ENCODE measurements at regions not wholly inside any gene's neighbourhood (a gene's known extent, or its start where the extent isn't known, plus 50 kb on each side); places are given as distances from the start of the nearest gene placed in this dataset.

DNA sequence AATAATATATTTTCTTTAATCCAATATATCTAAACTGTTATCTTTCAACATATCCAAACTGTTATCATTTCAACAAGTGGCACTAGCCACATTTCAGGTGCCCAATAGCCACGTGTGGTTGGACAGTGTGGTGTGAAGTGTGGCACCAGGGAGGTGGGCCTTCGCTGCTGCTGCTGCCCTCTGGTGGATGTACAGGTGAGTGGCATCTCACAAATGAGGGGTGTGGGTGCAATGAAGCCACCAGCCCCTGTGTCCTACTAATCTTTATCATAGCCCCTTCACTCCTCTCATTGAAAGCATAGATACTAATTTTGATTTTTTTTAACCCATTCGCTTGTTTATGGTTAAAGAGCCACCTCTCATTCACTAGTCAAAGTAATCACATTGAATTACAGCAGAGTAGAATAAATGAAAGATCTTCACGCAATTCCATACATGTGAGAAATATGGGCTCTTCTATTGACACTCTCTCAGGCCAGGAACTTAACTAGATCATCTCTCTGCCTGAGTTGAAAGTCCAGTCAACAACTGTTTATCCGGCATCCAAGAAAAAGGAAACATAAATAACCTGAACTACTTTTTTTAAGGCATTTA lies 499.2 kb downstream of the OMA1 start:
- no peaks in the 10 kb centered on the region for H3K9me3 ChIP-seq (replicated peaks)
- DNase-seq (ENCODE audit: low read depth in 1 of 2, low spot score in 2 of 2): no peak
- H3K27me3 ChIP-seq (replicated peaks): no peaks in the 10 kb centered on the region

DNA sequence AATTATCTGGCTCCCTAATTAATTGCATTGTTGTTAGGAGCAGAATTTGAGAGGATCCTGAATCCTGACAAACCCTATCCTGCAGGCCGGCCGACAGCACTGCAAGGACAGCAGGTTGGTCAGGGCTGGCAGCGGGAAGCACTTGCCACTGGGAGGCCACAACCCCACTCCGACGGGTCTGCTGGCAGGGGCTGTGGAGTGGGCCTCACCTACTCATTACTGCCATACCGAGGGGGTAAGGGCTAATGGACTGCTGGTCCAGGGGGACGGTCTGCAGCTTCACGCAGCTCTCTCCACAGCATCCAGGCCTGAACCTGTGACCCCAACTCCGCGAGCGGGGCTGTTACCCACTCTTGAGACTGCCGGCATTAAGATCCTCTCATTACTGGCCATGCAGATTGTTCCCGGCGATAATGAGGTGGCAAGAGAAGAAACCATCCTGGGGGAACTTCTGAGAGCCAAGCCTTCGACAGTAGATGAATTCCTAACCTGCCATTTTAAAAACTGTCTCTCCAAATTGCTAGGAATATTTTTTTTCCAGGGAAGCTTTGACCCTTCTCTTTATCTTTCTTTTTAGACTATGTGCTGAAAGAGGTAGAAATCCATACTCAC lies 501.3 kb downstream of the OMA1 start:
- Histone ChIP-seq H3K27ac (no peak overlapping the region), H3K4me3 (no peak overlapping the region), H3K27me3 (replicated peaks) (no peaks in the 10 kb centered on the region), H3K4me1 (replicated peaks) (no peaks in the 10 kb centered on the region), H3K9me3 (replicated peaks) (no peaks in the 10 kb centered on the region), H3K36me3 (no peaks in the 10 kb centered on the region)
- no peak for DNase-seq (ENCODE audit: low read depth in 1 of 2, low spot score in 2 of 2)

More for the DNA sequence above, 499.2 kb downstream of the OMA1 start:
- H3K4me1 ChIP-seq (replicated peaks): no peaks in the 10 kb centered on the region
- H3K4me3 ChIP-seq: no peak overlapping the region
- H3K36me3 ChIP-seq: no peaks in the 10 kb centered on the region
- H3K27ac ChIP-seq: no peak overlapping the region

DNA sequence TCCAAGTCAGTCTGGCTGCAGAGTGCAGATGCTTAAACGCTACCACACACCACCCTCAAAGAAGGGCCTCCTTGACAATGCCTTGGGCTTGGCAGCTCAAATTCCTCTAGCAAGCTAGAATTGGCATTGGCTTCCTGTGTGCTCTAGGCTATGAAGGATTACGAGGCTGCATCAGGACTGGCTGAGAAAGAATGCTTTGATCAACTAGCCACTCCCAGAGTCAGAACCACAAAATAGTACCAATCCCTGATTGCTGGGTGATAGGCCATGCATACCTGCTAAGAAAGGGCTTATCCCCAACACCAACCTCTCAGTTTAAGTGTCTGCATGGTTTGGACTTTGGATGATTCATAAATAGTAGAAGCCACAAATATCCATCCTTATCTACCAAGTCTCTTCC lies 504.9 kb downstream of the OMA1 start:
- DNase-seq (ENCODE audit: low read depth in 1 of 2, low spot score in 2 of 2): no peak
- Histone ChIP-seq H3K4me1 (replicated peaks) (no peaks in the 10 kb centered on the region), H3K9me3 (replicated peaks) (no peaks in the 10 kb centered on the region), H3K27ac (no peak overlapping the region), H3K4me3 (no peak overlapping the region), H3K36me3 (no peaks in the 10 kb centered on the region), H3K27me3 (replicated peaks) (no peaks in the 10 kb centered on the region)

DNA sequence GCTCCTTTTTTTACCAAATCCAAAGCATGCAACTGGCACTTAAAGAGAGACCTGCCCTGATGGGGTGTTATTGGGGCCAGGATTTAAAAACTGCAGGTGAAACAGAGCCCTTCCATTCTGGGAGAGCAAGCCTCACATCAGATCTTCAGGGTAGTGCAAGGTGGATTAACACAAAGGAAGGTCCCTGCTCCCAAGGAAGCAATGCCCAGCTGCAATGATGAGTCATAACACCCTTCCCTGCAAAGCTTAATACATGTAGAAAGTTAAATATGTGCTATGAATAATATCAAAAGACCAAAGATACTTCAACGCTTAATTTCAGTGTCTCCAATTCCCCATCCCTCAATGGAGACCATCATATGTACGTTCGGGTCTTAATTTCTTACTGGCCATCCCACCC lies 508.0 kb downstream of the OMA1 start:
- Histone ChIP-seq H3K4me3 (no peak overlapping the region), H3K36me3 (no peaks in the 10 kb centered on the region), H3K9me3 (replicated peaks) (no peaks in the 10 kb centered on the region), H3K4me1 (replicated peaks) (no peaks in the 10 kb centered on the region), H3K27me3 (replicated peaks) (no peaks in the 10 kb centered on the region), H3K27ac (no peak overlapping the region)
- no peak for DNase-seq (ENCODE audit: low read depth in 1 of 2, low spot score in 2 of 2)

DNA sequence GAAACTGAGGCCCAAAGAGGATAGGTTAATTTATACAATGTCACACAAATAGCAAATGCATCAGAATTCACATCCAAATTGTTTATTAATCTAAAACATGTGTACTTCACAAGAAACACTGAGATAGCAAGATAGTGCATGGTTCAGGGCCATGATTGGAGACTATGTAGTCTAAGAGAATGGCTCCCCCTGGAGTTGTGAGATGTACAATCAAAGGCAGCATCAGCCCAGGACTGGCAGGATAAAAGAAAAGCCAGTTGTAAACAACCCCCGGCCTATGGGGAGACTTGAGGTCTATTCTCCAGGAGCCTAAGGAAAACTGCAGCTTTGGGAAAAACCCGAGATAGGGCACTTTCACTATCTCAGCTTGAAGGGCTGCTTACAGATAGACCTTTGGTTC lies 511.0 kb downstream of the OMA1 start:
- no peak overlapping the region for H3K4me3 ChIP-seq
- no peaks in the 10 kb centered on the region for H3K27me3 ChIP-seq (replicated peaks)
- H3K9me3 ChIP-seq (replicated peaks): no peaks in the 10 kb centered on the region
- H3K27ac ChIP-seq: no peak overlapping the region
- H3K36me3 ChIP-seq: no peaks in the 10 kb centered on the region
- no peaks in the 10 kb centered on the region for H3K4me1 ChIP-seq (replicated peaks)
- DNase-seq (ENCODE audit: low read depth in 1 of 2, low spot score in 2 of 2): no peak

DNA sequence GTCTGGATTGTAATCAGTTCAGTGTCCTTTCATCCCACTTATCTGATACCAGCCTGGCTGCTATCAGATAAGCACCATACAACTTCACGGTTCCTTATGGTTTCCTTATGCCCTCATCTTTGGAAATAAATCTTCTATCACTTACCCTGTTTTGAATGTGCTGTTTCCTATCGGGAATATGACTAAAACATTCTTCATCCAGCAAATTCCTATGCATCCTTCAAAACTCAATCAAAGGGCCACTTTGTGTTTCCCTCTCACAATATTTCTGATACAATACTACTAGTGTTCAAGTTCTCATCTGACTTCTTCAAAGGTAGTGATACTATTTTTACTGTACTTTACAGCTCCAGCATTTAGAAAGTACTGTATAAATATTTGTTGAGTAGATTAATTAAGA lies 513.2 kb downstream of the OMA1 start:
- H3K4me3 ChIP-seq: no peak overlapping the region
- H3K36me3 ChIP-seq: no peaks in the 10 kb centered on the region
- no peaks in the 10 kb centered on the region for H3K4me1 ChIP-seq (replicated peaks)
- H3K27me3 ChIP-seq (replicated peaks): no peaks in the 10 kb centered on the region
- H3K27ac ChIP-seq: no peak overlapping the region
- DNase-seq (ENCODE audit: low read depth in 1 of 2, low spot score in 2 of 2): no peak
- no peaks in the 10 kb centered on the region for H3K9me3 ChIP-seq (replicated peaks)

DNA sequence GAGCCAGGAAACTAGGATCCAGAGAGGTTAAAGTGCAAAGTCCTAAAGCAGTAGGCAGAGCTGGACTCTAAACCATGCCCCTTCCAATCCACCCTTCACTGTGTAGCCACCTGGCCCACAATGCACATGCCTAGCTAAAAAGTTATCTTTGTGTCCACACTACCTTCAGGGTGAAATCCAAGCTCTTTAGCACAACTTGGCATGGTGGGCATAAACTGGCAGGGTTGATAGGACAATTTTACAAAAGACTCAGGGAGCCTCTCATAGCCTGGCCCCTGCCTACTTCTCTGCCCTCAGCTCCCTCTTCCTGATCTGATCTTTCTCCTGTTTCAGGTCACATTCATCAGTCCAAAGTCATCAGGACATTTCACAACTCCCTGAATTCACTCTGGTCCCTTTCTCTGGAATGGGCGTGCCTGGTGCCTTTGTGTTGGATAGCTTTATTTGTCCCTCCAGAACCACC lies 513.9 kb downstream of the OMA1 start:
- Histone ChIP-seq H3K4me1 (replicated peaks) (no peaks in the 10 kb centered on the region), H3K36me3 (no peaks in the 10 kb centered on the region), H3K4me3 (no peak overlapping the region), H3K27ac (no peak overlapping the region), H3K9me3 (replicated peaks) (no peaks in the 10 kb centered on the region), H3K27me3 (replicated peaks) (no peaks in the 10 kb centered on the region)
- DNase-seq (ENCODE audit: low read depth in 1 of 2, low spot score in 2 of 2): no peak

DNA sequence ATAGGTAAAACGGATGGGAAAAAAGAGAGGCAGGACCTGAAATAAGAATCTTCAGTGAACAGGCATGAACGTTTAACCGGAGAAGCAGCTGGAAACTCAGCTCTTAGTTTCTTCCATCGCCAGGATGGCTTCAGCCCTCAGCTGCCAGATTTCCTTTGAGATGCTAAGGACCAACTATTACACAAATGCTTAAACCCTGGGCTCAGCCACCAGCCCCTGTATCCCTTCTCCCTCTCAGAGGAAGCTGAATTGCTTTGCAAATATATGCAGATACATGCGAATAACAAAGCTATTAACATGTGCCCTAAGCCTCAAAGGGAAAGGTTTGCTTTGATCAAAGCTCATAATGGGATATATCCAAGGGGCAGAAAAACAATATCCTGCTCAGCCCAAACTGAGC lies 515.1 kb downstream of the OMA1 start:
- no peak for DNase-seq (ENCODE audit: low read depth in 1 of 2, low spot score in 2 of 2)
- Histone ChIP-seq H3K27ac (no peak overlapping the region), H3K27me3 (replicated peaks) (no peaks in the 10 kb centered on the region), H3K4me3 (no peak overlapping the region), H3K4me1 (replicated peaks) (no peaks in the 10 kb centered on the region), H3K36me3 (no peaks in the 10 kb centered on the region), H3K9me3 (replicated peaks) (no peaks in the 10 kb centered on the region)

DNA sequence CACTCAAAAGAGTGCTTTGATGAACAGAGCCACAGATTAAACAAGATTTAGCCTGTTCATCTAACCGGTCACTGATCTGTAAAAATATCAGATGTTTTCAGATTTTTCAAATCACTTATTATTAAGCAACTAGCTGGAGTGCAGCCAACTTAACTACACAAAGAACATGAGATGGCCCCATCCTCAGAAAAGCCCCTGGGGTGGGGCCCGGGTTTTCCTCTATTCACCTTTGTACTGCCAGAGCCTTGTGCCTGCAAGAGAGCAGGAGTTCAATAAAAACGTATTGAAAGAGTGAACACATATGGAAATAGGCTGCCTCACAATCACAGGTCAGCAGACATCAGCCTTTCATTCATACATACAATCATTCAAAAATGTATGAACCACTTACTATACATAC lies 516.1 kb downstream of the OMA1 start:
- Histone ChIP-seq H3K4me3 (no peak overlapping the region), H3K27me3 (replicated peaks) (no peaks in the 10 kb centered on the region), H3K9me3 (replicated peaks) (no peaks in the 10 kb centered on the region), H3K27ac (no peak overlapping the region), H3K4me1 (replicated peaks) (no peaks in the 10 kb centered on the region), H3K36me3 (no peaks in the 10 kb centered on the region)
- no peak for DNase-seq (ENCODE audit: low read depth in 1 of 2, low spot score in 2 of 2)

DNA sequence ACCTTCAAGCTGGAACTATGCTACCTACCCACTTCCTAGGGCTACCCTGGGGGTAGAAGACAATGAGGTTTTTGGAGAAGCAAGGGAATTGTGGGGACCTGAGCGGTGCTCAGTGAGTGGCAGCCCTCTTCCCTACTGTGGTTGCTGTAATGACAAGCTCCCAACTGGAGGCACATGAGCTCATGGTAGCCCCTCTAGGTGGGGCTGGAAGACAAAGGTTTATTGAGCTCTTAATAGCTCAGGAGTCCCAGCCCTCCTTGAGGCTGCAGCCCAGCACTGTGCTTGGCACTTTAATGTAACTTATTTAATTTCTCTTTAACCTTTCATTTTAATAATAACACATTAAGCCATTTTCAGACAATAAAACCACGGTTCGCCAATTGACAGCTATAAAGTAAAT lies 528.9 kb downstream of the OMA1 start:
- DNase-seq (ENCODE audit: low read depth in 1 of 2, low spot score in 2 of 2): no peak
- H3K4me1 ChIP-seq (replicated peaks): no peaks in the 10 kb centered on the region
- H3K9me3 ChIP-seq (replicated peaks): no peaks in the 10 kb centered on the region
- H3K27me3 ChIP-seq (replicated peaks): 0 out of 2 replicates have a peak, but pooled peaks cover 3% of the 10 kb centered on the region
- no peaks in the 10 kb centered on the region for H3K36me3 ChIP-seq
- H3K4me3 ChIP-seq: no peak overlapping the region
- H3K27ac ChIP-seq: no peak overlapping the region

DNA sequence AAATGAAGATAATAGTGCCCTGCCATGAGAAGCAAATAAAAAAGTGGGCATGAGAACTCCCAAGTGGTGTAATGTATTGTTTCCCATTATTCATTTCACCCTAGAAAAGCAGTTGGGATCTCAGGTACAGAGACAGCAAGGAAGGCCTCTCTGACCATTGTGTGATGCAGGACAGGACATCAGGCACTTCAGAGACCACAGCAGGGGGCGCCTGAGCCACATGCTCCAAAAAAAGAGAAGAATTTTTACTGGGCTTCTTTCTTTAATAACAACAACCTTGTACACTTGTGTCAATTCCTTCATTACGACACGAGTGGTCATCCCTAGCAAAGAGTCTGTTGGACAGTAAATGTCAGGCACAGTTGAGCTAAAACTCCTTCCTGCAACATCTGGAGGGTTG lies 533.3 kb downstream of the OMA1 start:
- H3K4me1 ChIP-seq (replicated peaks): no peaks in the 10 kb centered on the region
- 0 out of 2 replicates have a peak, but pooled peaks cover 12% of the 10 kb centered on the region for H3K27me3 ChIP-seq (replicated peaks)
- H3K36me3 ChIP-seq: no peaks in the 10 kb centered on the region
- no peak overlapping the region for H3K27ac ChIP-seq
- H3K4me3 ChIP-seq: no peak overlapping the region
- no peaks in the 10 kb centered on the region for H3K9me3 ChIP-seq (replicated peaks)
- no peak for DNase-seq (ENCODE audit: low read depth in 1 of 2, low spot score in 2 of 2)

DNA sequence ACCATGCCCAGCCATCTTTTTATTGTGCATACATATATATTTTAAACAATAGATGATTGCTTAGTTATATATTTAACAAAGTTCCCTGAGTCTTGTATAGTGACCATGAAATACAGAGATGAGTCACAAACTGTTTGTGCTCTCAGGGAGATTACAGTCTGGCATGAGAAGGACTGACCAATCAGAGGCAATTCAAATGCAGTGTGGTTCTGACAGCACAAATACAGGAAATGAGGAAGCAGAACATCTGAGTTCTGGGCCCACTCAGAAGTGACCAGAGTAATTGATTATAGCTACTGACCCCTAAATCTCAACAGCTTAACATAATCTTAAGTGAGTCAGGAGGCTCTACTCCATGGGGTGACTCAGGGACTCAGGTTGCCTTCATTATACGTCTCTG lies 534.5 kb downstream of the OMA1 start:
- Histone ChIP-seq H3K4me3 (no peak overlapping the region), H3K27ac (no peak overlapping the region), H3K9me3 (replicated peaks) (no peaks in the 10 kb centered on the region), H3K4me1 (replicated peaks) (no peaks in the 10 kb centered on the region), H3K27me3 (replicated peaks) (0 out of 2 replicates have a peak, but pooled peaks cover 12% of the 10 kb centered on the region), H3K36me3 (no peaks in the 10 kb centered on the region)
- DNase-seq (ENCODE audit: low read depth in 1 of 2, low spot score in 2 of 2): no peak

DNA sequence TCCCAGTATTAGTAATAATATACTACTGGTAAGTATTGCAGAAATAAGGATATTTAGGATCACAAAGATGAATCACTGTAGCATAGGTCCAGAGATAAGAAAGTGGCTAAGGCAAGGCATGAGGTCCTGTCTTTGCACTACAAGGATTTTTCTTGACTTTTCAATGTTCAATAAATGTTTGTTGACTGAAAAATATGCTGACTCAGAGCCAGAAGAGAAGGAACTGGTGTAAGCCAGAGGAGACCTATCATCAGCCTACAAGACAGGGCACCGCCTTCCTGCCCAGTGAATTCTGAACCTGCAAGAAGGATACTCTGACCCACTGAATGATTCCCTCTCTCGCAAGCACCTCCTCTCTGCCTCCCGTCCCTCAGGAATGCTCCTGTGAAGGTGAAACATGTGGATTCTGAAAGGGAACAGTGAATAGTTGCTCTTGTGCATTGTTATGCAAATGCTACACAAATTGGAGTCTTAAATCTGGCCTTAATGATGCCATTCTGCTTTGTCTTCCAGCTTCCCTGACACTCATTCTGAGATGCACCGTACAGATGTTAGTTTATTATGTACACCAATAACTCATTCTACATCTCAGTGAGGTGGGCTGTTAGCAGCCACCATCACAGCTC lies 540.0 kb downstream of the OMA1 start:
- Histone ChIP-seq H3K27me3 (replicated peaks) (0 out of 2 replicates have a peak, but pooled peaks cover 11% of the 10 kb centered on the region), H3K4me3 (no peak overlapping the region), H3K27ac (no peak overlapping the region), H3K4me1 (replicated peaks) (no peaks in the 10 kb centered on the region), H3K9me3 (replicated peaks) (no peaks in the 10 kb centered on the region), H3K36me3 (no peaks in the 10 kb centered on the region)
- no peak for DNase-seq (ENCODE audit: low read depth in 1 of 2, low spot score in 2 of 2)

DNA sequence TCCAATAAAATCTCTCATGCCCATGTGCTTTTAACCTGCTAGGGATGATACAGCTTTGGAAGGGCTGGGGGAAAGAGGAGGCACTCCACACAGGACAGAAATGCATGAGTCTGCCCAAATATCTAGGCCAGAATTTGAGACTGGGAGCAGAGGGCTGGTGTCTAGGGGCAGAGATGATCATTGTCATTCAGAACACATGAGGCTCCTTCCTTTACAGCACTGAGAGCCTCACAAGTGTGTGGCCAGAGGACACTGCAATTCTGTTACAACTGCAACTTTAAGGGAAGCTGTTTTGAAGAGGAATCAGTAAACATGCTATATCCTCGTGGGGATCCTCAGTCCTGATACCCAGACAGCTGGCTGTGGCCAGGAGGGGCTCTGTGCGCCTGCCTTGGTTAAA lies 541.3 kb downstream of the OMA1 start:
- H3K27ac ChIP-seq: no peak overlapping the region
- H3K27me3 ChIP-seq (replicated peaks): 0 out of 2 replicates have a peak, but pooled peaks cover 7% of the 10 kb centered on the region
- no peak overlapping the region for H3K4me3 ChIP-seq
- H3K9me3 ChIP-seq (replicated peaks): no peaks in the 10 kb centered on the region
- no peaks in the 10 kb centered on the region for H3K4me1 ChIP-seq (replicated peaks)
- DNase-seq (ENCODE audit: low read depth in 1 of 2, low spot score in 2 of 2): no peak
- H3K36me3 ChIP-seq: no peaks in the 10 kb centered on the region

Measured in SJSA1 (cell line).